Ovary (tissue), 7 donors: ENCODE measurements at regions not wholly inside any gene's neighbourhood (a gene's known extent, or its start where the extent isn't known, plus 50 kb on each side); places are given as distances from the start of the nearest gene placed in this dataset.

ENCODE experiments used
- DNase-seq, 5 donors: peaks; one replicate each; pipeline ENCODE4 v3.0.0-alpha.2; 2019 to 2020
- H3K27ac ChIP-seq, 2 donors: fragments of 200-600 bp; one replicate each; pipeline versions ENCODE4 v1.5.1 to v1.8.0; 2019 to 2022
- H3K27me3 ChIP-seq: fragments of 200-600 bp; one replicate; pipeline ENCODE4 v1.8.0; 2022
- H3K36me3 ChIP-seq: fragments of 200-600 bp; sonication (generic); one replicate; pipeline ENCODE4 v1.5.1; 2019
- H3K4me1 ChIP-seq: one replicate; pipeline ENCODE4 v1.8.1; 2013; ENCODE audit warnings: mild to moderate bottlenecking, moderate library complexity; ENCODE audit not compliant: insufficient read depth
- H3K4me3 ChIP-seq: fragments of 200-600 bp; sonication (generic); one replicate; pipeline ENCODE4 v1.5.1; 2017
- H3K9me3 ChIP-seq, 2 donors: fragments of 200-600 bp in 1 of 2; sonication (generic) in 1 of 2; one replicate each; pipeline versions ENCODE4 v1.5.1 to v1.8.1; 2013 to 2019; ENCODE audit warnings: mild to moderate bottlenecking in 1 of 2, moderate library complexity in 1 of 2
- CTCF ChIP-seq, 3 donors: fragments of 450-650 bp in 2 of 3; fragments of 200-600 bp in 1 of 3; IDR thresholded peaks; one replicate each; pipeline versions ENCODE4 v1.5.1 to v1.8.0; 2016 to 2022; ENCODE audit warnings: antibody characterized with exemption in 3 of 3, mild to moderate bottlenecking in 1 of 3
- EP300 ChIP-seq: sonication (generic); formaldehyde crosslinking; IDR thresholded peaks from one replicate; pipeline ENCODE4 v1.6.1; 2017; ENCODE audit warnings: antibody characterized with exemption
- POLR2A ChIP-seq: fragments of 450-650 bp; IDR thresholded peaks from one replicate; pipeline ENCODE4 v1.6.1; 2017; ENCODE audit warnings: antibody characterized with exemption, mild to moderate bottlenecking, moderate library complexity
- WGBS, 3 donors: extraction: QIAGEN DNeasy Blood & Tissue Kit in 1 of 3; methylation state at CpG; one replicate each; pipeline versions ENCODE4 v1.1.5 to v1.1.7; 2013 to 2017; 5-methylcytosine and 5-hydroxymethylcytosine counted together
- intact Hi-C, 4 donors: fragments of 100-400 bp; cut with DNase I; formaldehyde crosslinking; loops; one replicate each; pipeline versions ENCODE4 v1.11.0 to v1.15.1; 2022 to 2023
- donor health status: DM: no; HTN: no; CAD: no; lungs with moderate emphysema.
- donor health status: DM: no; HTN: no; CAD: no.
- donor health status: Bipolar disorder and iron deficiency.
- donor health status: DM: no; HTN: no; CAD: no.
- donor health status: DM: yes; HTN: yes; CAD: no.

- Histone ChIP-seq H3K36me3 (no peaks in the 10 kb centered on the region), H3K4me3 (no peak overlapping the region), H3K27me3 (no peaks in the 10 kb centered on the region), H3K27ac (no peak overlapping the region), H3K9me3 (no peaks in the 10 kb centered on the region), H3K4me1 (no peaks in the 10 kb centered on the region)
- intact Hi-C loops, result no loop called here
- DNase-seq, result no peak
- TF ChIP-seq EP300, result no peak
- TF ChIP-seq CTCF (IDR thresholded peaks at IDR 0.05), result no peak
- TF ChIP-seq POLR2A, result no peak
Measured at GRCh38 chr16:16923479-16923878, 544.5 kb downstream of the NPIPA7 start.

- no peaks in the 10 kb centered on the region for H3K4me1 ChIP-seq
- intact Hi-C loops, result no loop called here
- no peak for DNase-seq
- 45 to 60% (median 48%) methylated on average over 4 of the region's 4 CpGs for WGBS, 3 donors
- H3K27ac ChIP-seq, result no peak overlapping the region
- no peak overlapping the region for H3K4me3 ChIP-seq
- H3K36me3 ChIP-seq, result no peaks in the 10 kb centered on the region
- no peaks in the 10 kb centered on the region for H3K9me3 ChIP-seq
- H3K27me3 ChIP-seq, result no peaks in the 10 kb centered on the region
- no peak for TF ChIP-seq POLR2A
- TF ChIP-seq CTCF (IDR thresholded peaks at IDR 0.05), result no peak
- no peak for TF ChIP-seq EP300
Measured at GRCh38 chr16:16924613-16925012, 545.7 kb downstream of the NPIPA7 start.

- H3K36me3 ChIP-seq, result no peaks in the 10 kb centered on the region
- DNase-seq, result no peak
- TF ChIP-seq CTCF (IDR thresholded peaks at IDR 0.05), result no peak
- TF ChIP-seq EP300, result no peak
- no peak for TF ChIP-seq POLR2A
- no peak overlapping the region for H3K4me3 ChIP-seq
- no peaks in the 10 kb centered on the region for H3K27me3 ChIP-seq
- no peaks in the 10 kb centered on the region for H3K9me3 ChIP-seq
- WGBS, 3 donors, result 89 to 90% (median 89%) methylated on average over 2 of the region's 2 CpGs
- intact Hi-C loops, result no loop called here
- no peak overlapping the region for H3K27ac ChIP-seq
- no peaks in the 10 kb centered on the region for H3K4me1 ChIP-seq
Measured at GRCh38 chr16:16925432-16925831, 545.3 kb downstream of the XYLT1 start.

- no peaks in the 10 kb centered on the region for H3K27me3 ChIP-seq
- intact Hi-C loops, result no loop called here
- no peaks in the 10 kb centered on the region for H3K36me3 ChIP-seq
- H3K27ac ChIP-seq, result no peak overlapping the region
- H3K9me3 ChIP-seq, result no peaks in the 10 kb centered on the region
- TF ChIP-seq EP300 (no peak), CTCF (IDR thresholded peaks at IDR 0.05) (no peak), POLR2A (no peak)
- no peaks in the 10 kb centered on the region for H3K4me1 ChIP-seq
- WGBS, 3 donors, result 62 to 69% (median 68%) methylated on average over 4 of the region's 4 CpGs
- DNase-seq, result no peak
- no peak overlapping the region for H3K4me3 ChIP-seq
Measured at GRCh38 chr16:16928532-16929109, 542.1 kb downstream of the XYLT1 start.
